GM19099 (cell line): ENCODE measurements at regions not wholly inside any gene's neighbourhood (a gene's known extent, or its start where the extent isn't known, plus 50 kb on each side); places are given as distances from the start of the nearest gene placed in this dataset.

Experiments
- POLR2A ChIP-seq: IDR thresholded peaks from 3 replicates; pipeline ENCODE4 v1.6.1; 2011; ENCODE audit warnings: low read depth; ENCODE audit not compliant: insufficient read length; ENCODE audit errors: extremely low read depth

GRCh38 chr7:155234950-155235789 lies 62.5 kb upstream of the INSIG1 start:
- no peak for TF ChIP-seq POLR2A

GRCh38 chr7:155236386-155236785 lies 61.3 kb upstream of the INSIG1 start:
- TF ChIP-seq POLR2A, result no peak

GRCh38 chr7:155237297-155237696 lies 60.4 kb upstream of the INSIG1 start:
- no peak for TF ChIP-seq POLR2A

- TF ChIP-seq POLR2A, result no peak
Measured at GRCh38 chr7:155237730-155238129, 59.9 kb upstream of the INSIG1 start.

GRCh38 chr7:155244675-155245074 lies 53.0 kb upstream of the INSIG1 start:
- TF ChIP-seq POLR2A, result no peak

- no peak for TF ChIP-seq POLR2A
Measured at GRCh38 chr7:155247479-155248365, 50.0 kb upstream of the INSIG1 start.
